GM12878 (cell line): ENCODE measurements at regions not wholly inside any gene's neighbourhood (a gene's known extent, or its start where the extent isn't known, plus 50 kb on each side); places are given as distances from the start of the nearest gene placed in this dataset.
A peak's percentile ranks its signal among the peaks of the same experiment; 100 is the strongest.

Experiments used
- BCL11A ChIP-seq: IDR thresholded peaks from 2 replicates; pipeline ENCODE4 v1.6.1; 2011; ENCODE audit warnings: low read depth, low read length
- BMI1 ChIP-seq: fragments of 450-650 bp; IDR thresholded peaks from 2 replicates; pipeline ENCODE4 v1.6.1; 2016; ENCODE audit warnings: mild to moderate bottlenecking, moderate library complexity, borderline replicate concordance
- HDAC6 ChIP-seq: fragments of 200-600 bp; sonication (generic); IDR thresholded peaks from one replicate; pipeline ENCODE4 v1.8.0; 2017; ENCODE audit warnings: antibody characterized with exemption; ENCODE audit not compliant: unreplicated experiment
- HDGF ChIP-seq: fragments of 450-650 bp; IDR thresholded peaks from 2 replicates; pipeline ENCODE4 v1.6.1; 2016; ENCODE audit warnings: antibody characterized with exemption
- JUND ChIP-seq: IDR thresholded peaks from 2 replicates; pipeline ENCODE4 v1.6.1; 2012; ENCODE audit warnings: low read depth, mild to moderate bottlenecking, low read length, improper control_type of control experiment, moderate library complexity
- NR2C1 ChIP-seq: fragments of 450-650 bp; IDR thresholded peaks from 2 replicates; pipeline ENCODE4 v1.6.1; 2017; ENCODE audit warnings: antibody characterized with exemption, mild to moderate bottlenecking, moderate library complexity
- RUNX3 ChIP-seq: IDR thresholded peaks from 2 replicates; pipeline ENCODE4 v1.6.1; 2012; ENCODE audit warnings: low read length, inconsistent platforms
- SMARCA5 ChIP-seq: fragments of 450-650 bp; IDR thresholded peaks from 2 replicates; pipeline ENCODE4 v1.6.1; 2017; ENCODE audit warnings: mild to moderate bottlenecking
- SREBF1 ChIP-seq: IDR thresholded peaks from 2 replicates; pipeline ENCODE4 v1.6.1; 2012; ENCODE audit warnings: mild to moderate bottlenecking, low read length
- SRF ChIP-seq, 2 experiments: IDR thresholded peaks; 2 replicates each; pipeline ENCODE4 v1.6.1; 2011; ENCODE audit warnings: low read depth in 2 of 2, low read length in 2 of 2, mild to moderate bottlenecking in 1 of 2, moderate library complexity in 1 of 2
- TCF12 ChIP-seq: IDR thresholded peaks from 2 replicates; pipeline ENCODE4 v1.6.1; 2011; ENCODE audit warnings: low read depth, mild to moderate bottlenecking, low read length
- ZNF274 ChIP-seq: IDR thresholded peaks from one replicate; pipeline ENCODE4 v1.8.0; 2011; ENCODE audit not compliant: insufficient read length, insufficient read depth
- TF ChIP-seq, protein P1 (sequence below): IDR thresholded peaks from 2 replicates; pipeline ENCODE4 v1.6.1; 2011; ENCODE audit warnings: borderline replicate concordance, low read depth, mild to moderate bottlenecking, moderate library complexity, low read length; ENCODE audit not compliant: insufficient read depth, poor library complexity, severe bottlenecking
- TF ChIP-seq, protein P2 (sequence below): fragments of 450-650 bp; IDR thresholded peaks from 2 replicates; pipeline ENCODE4 v1.6.1; 2014; ENCODE audit warnings: mild to moderate bottlenecking
- TF ChIP-seq, protein P3 (sequence below): fragments of 450-650 bp; IDR thresholded peaks from 2 replicates; pipeline ENCODE4 v1.6.1; 2017; ENCODE audit warnings: mild to moderate bottlenecking, low read depth, inconsistent platforms; ENCODE audit not compliant: poor library complexity, severe bottlenecking
- TF ChIP-seq, protein P4 (sequence below): fragments of 450-650 bp; IDR thresholded peaks from 2 replicates; pipeline ENCODE4 v1.6.1; 2017; ENCODE audit warnings: mild to moderate bottlenecking
- TF ChIP-seq, protein P5 (sequence below): IDR thresholded peaks from 2 replicates; pipeline ENCODE4 v1.6.1; 2012; ENCODE audit warnings: low read depth, low read length, improper control_type of control experiment
- TF ChIP-seq, protein P6 (sequence below): fragments of 450-650 bp; formaldehyde crosslinking; IDR thresholded peaks from 2 replicates; pipeline ENCODE4 v1.5.0; 2022; ENCODE audit warnings: mild to moderate bottlenecking, missing genetic modification characterization

DNA sequence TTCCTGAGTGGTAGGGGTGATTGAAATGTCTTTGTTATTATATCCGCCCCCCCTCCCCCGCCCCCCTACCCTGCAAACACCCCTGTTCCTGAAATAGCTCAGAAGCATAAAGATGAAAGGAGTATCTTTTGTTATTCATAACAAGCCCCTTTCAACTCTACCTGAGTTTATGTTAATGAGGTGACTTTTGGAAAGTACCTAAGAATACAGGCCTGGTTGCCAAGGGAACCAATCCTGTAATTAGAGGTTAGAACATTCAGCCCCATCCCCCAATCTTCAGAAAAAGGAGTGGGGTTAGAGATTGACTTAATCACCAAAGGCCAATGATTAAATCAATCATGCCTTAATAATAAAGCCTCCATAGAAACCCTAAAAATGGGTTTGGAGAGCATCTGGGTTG is 979.2 kb upstream of the GJE1 start (continued):
- TF ChIP-seq, protein P1, sequence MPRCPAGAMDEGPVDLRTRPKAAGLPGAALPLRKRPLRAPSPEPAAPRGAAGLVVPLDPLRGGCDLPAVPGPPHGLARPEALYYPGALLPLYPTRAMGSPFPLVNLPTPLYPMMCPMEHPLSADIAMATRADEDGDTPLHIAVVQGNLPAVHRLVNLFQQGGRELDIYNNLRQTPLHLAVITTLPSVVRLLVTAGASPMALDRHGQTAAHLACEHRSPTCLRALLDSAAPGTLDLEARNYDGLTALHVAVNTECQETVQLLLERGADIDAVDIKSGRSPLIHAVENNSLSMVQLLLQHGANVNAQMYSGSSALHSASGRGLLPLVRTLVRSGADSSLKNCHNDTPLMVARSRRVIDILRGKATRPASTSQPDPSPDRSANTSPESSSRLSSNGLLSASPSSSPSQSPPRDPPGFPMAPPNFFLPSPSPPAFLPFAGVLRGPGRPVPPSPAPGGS, result no peak
- TF ChIP-seq, protein P2, sequence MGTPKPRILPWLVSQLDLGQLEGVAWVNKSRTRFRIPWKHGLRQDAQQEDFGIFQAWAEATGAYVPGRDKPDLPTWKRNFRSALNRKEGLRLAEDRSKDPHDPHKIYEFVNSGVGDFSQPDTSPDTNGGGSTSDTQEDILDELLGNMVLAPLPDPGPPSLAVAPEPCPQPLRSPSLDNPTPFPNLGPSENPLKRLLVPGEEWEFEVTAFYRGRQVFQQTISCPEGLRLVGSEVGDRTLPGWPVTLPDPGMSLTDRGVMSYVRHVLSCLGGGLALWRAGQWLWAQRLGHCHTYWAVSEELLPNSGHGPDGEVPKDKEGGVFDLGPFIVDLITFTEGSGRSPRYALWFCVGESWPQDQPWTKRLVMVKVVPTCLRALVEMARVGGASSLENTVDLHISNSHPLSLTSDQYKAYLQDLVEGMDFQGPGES, result no peak
- TF ChIP-seq BCL11A (0 out of 2 replicates have a peak, but pooled peaks have one; percentile 5), TCF12 (no peak), HDAC6 (no peak), SRF (IDR thresholded peaks at IDR 0.05; ENCODE audit: low read depth in 2 of 2, low read length in 2 of 2) (no peak), NR2C1 (no peak), SMARCA5 (no peak), RUNX3 (peak; percentile 43), ZNF274 (no peak), BMI1 (peak; percentile 71), JUND (no peak), SREBF1 (no peak), HDGF (no peak)
- TF ChIP-seq, protein P3, sequence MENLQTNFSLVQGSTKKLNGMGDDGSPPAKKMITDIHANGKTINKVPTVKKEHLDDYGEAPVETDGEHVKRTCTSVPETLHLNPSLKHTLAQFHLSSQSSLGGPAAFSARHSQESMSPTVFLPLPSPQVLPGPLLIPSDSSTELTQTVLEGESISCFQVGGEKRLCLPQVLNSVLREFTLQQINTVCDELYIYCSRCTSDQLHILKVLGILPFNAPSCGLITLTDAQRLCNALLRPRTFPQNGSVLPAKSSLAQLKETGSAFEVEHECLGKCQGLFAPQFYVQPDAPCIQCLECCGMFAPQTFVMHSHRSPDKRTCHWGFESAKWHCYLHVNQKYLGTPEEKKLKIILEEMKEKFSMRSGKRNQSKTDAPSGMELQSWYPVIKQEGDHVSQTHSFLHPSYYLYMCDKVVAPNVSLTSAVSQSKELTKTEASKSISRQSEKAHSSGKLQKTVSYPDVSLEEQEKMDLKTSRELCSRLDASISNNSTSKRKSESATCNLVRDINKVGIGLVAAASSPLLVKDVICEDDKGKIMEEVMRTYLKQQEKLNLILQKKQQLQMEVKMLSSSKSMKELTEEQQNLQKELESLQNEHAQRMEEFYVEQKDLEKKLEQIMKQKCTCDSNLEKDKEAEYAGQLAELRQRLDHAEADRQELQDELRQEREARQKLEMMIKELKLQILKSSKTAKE, result no peak
- TF ChIP-seq, protein P4, sequence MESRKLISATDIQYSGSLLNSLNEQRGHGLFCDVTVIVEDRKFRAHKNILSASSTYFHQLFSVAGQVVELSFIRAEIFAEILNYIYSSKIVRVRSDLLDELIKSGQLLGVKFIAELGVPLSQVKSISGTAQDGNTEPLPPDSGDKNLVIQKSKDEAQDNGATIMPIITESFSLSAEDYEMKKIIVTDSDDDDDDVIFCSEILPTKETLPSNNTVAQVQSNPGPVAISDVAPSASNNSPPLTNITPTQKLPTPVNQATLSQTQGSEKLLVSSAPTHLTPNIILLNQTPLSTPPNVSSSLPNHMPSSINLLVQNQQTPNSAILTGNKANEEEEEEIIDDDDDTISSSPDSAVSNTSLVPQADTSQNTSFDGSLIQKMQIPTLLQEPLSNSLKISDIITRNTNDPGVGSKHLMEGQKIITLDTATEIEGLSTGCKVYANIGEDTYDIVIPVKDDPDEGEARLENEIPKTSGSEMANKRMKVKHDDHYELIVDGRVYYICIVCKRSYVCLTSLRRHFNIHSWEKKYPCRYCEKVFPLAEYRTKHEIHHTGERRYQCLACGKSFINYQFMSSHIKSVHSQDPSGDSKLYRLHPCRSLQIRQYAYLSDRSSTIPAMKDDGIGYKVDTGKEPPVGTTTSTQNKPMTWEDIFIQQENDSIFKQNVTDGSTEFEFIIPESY, result no peak
- TF ChIP-seq, protein P5, sequence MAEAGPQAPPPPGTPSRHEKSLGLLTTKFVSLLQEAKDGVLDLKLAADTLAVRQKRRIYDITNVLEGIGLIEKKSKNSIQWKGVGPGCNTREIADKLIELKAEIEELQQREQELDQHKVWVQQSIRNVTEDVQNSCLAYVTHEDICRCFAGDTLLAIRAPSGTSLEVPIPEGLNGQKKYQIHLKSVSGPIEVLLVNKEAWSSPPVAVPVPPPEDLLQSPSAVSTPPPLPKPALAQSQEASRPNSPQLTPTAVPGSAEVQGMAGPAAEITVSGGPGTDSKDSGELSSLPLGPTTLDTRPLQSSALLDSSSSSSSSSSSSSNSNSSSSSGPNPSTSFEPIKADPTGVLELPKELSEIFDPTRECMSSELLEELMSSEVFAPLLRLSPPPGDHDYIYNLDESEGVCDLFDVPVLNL, result no peak
- TF ChIP-seq, protein P6, sequence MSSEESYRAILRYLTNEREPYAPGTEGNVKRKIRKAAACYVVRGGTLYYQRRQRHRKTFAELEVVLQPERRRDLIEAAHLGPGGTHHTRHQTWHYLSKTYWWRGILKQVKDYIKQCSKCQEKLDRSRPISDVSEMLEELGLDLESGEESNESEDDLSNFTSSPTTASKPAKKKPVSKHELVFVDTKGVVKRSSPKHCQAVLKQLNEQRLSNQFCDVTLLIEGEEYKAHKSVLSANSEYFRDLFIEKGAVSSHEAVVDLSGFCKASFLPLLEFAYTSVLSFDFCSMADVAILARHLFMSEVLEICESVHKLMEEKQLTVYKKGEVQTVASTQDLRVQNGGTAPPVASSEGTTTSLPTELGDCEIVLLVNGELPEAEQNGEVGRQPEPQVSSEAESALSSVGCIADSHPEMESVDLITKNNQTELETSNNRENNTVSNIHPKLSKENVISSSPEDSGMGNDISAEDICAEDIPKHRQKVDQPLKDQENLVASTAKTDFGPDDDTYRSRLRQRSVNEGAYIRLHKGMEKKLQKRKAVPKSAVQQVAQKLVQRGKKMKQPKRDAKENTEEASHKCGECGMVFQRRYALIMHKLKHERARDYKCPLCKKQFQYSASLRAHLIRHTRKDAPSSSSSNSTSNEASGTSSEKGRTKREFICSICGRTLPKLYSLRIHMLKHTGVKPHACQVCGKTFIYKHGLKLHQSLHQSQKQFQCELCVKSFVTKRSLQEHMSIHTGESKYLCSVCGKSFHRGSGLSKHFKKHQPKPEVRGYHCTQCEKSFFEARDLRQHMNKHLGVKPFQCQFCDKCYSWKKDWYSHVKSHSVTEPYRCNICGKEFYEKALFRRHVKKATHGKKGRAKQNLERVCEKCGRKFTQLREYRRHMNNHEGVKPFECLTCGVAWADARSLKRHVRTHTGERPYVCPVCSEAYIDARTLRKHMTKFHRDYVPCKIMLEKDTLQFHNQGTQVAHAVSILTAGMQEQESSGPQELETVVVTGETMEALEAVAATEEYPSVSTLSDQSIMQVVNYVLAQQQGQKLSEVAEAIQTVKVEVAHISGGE (CRISPR knock-in tag), result no peak
